Esophagus muscularis mucosa (tissue), 4 donors: ENCODE measurements at regions not wholly inside any gene's neighbourhood (a gene's known extent, or its start where the extent isn't known, plus 50 kb on each side); places are given as distances from the start of the nearest gene placed in this dataset.
"Not testable (repeated sequence)": the region's sequence is repeated elsewhere in the genome, so short reads cannot be mapped to it uniquely, and the experiment has no call there.

ENCODE experiments used
- DNase-seq: peaks from one replicate; pipeline ENCODE4 v3.0.0-alpha.2; 2017; ENCODE audit errors: extremely low spot score
- H3K27ac ChIP-seq, 4 donors: fragments of 200-600 bp; sonication (generic); replicated peaks in 1 of 4; 1 replicate in 3 of 4; 2 replicates in 1 of 4; pipeline ENCODE4 v1.5.1; 2016 to 2019; ENCODE audit warnings: mild to moderate bottlenecking in 1 of 4
- H3K27me3 ChIP-seq, 4 donors: fragments of 200-600 bp; sonication (generic); one replicate each; pipeline versions ENCODE4 v1.5.1 to v1.6.0; 2016 to 2019
- H3K36me3 ChIP-seq, 4 donors: fragments of 200-600 bp; sonication (generic); one replicate each; pipeline ENCODE4 v1.5.1; 2016 to 2019
- H3K4me1 ChIP-seq, 4 donors: fragments of 200-600 bp; sonication (generic); one replicate each; pipeline ENCODE4 v1.5.1; 2016 to 2019
- H3K4me3 ChIP-seq, 4 donors: fragments of 200-600 bp; sonication (generic); 1 replicate in 2 of 4; 2 replicates in 2 of 4; pipeline ENCODE4 v1.5.1; 2016 to 2019; ENCODE audit warnings: mild to moderate bottlenecking in 4 of 4, moderate library complexity in 1 of 4
- H3K9me3 ChIP-seq, 4 donors: fragments of 200-600 bp; sonication (generic); 1 replicate in 3 of 4; 2 replicates in 1 of 4; pipeline ENCODE4 v1.5.1; 2016 to 2019
- CTCF ChIP-seq, 3 experiments: fragments of 200-600 bp in 2 of 3; fragments of 450-650 bp in 1 of 3; sonication (generic) in 2 of 3; IDR thresholded peaks; one replicate each; pipeline ENCODE4 v1.5.1; 2017 to 2019; ENCODE audit warnings: antibody characterized with exemption in 3 of 3, mild to moderate bottlenecking in 2 of 3, moderate library complexity in 1 of 3
- EP300 ChIP-seq: sonication (generic); formaldehyde crosslinking; IDR thresholded peaks from one replicate; pipeline ENCODE4 v1.6.1; 2017; ENCODE audit warnings: antibody characterized with exemption
- POLR2A ChIP-seq: fragments of 450-650 bp; IDR thresholded peaks from one replicate; pipeline ENCODE4 v1.6.1; 2017; ENCODE audit warnings: antibody characterized with exemption, moderate library complexity, mild to moderate bottlenecking, low read depth
- POLR2AphosphoS5 ChIP-seq, 2 donors: sonication (generic); formaldehyde crosslinking; IDR thresholded peaks; one replicate each; pipeline ENCODE4 v1.6.1; 2017; ENCODE audit warnings: antibody characterized with exemption in 2 of 2
- whole genome bisulfite sequencing: methylation state at CpG from one replicate; pipeline ENCODE4 v1.1.5; 2018; 5-methylcytosine and 5-hydroxymethylcytosine counted together
- intact Hi-C: fragments of 100-400 bp; cut with DNase I; formaldehyde crosslinking; loops from one replicate; pipeline ENCODE4 v1.15.1; 2023

- 20% methylated on average over 3 of the region's 3 CpGs for WGBS
Measured at GRCh38 chr17:62226610-62227240, 153.6 kb upstream of the EFCAB3 start.

GRCh38 chr17:62223585-62223984 is 156.8 kb upstream of the EFCAB3 start:
- intact Hi-C loops, H3K9me3 ChIP-seq, H3K27ac ChIP-seq, H3K36me3 ChIP-seq, H3K27me3 ChIP-seq, H3K4me1 ChIP-seq, DNase-seq, H3K4me3 ChIP-seq: not testable (repeated sequence)
- WGBS, result 91% methylated on average over 1 of the region's 1 CpG

More at GRCh38 chr17:62226610-62227240, 153.6 kb upstream of the EFCAB3 start:
- H3K4me1 ChIP-seq, H3K36me3 ChIP-seq, H3K4me3 ChIP-seq, H3K27me3 ChIP-seq, H3K9me3 ChIP-seq, intact Hi-C loops, H3K27ac ChIP-seq, DNase-seq: not testable (repeated sequence)

GRCh38 chr17:62219221-62219899 is 154.3 kb upstream of the MED13 start:
- WGBS, result 74% methylated on average over 7 of the region's 7 CpGs
- H3K4me1 ChIP-seq, result no peaks in the 10 kb centered on the region
- H3K27me3 ChIP-seq, result no peaks in the 10 kb centered on the region
- no peaks in the 10 kb centered on the region for H3K36me3 ChIP-seq
- no peaks in the 10 kb centered on the region for H3K9me3 ChIP-seq
- H3K27ac ChIP-seq, result no peak overlapping the region
- no peak overlapping the region for H3K4me3 ChIP-seq
- no peak for TF ChIP-seq POLR2A
- intact Hi-C loops, result no loop called here
- DNase-seq, result no peak

GRCh38 chr17:62216847-62217246 is 151.8 kb upstream of the MED13 start:
- Histone ChIP-seq H3K4me3 (no peak overlapping the region), H3K36me3 (no peaks in the 10 kb centered on the region), H3K27ac (no peak overlapping the region), H3K4me1 (no peaks in the 10 kb centered on the region), H3K27me3 (no peaks in the 10 kb centered on the region), H3K9me3 (no peaks in the 10 kb centered on the region)
- TF ChIP-seq POLR2A (no peak), EP300 (no peak), POLR2AphosphoS5 (IDR thresholded peaks at IDR 0.05) (no peak), CTCF (IDR thresholded peaks at IDR 0.05) (no peak)
- WGBS, result 93% methylated on average over 8 of the region's 8 CpGs
- DNase-seq, result no peak
- intact Hi-C loops, result no loop called here

- intact Hi-C loops, H3K27ac ChIP-seq, H3K4me3 ChIP-seq, H3K27me3 ChIP-seq, H3K36me3 ChIP-seq, H3K4me1 ChIP-seq, DNase-seq, H3K9me3 ChIP-seq: not testable (repeated sequence)
- WGBS, result 91% methylated on average over 6 of the region's 6 CpGs
Measured at GRCh38 chr17:62215891-62216290, 150.8 kb upstream of the MED13 start.

- Histone ChIP-seq H3K27ac (no peak overlapping the region), H3K36me3 (no peaks in the 10 kb centered on the region), H3K4me1 (no peaks in the 10 kb centered on the region), H3K27me3 (no peaks in the 10 kb centered on the region), H3K4me3 (no peak overlapping the region), H3K9me3 (peaks cover 0 to 6% (median 0%) of the 10 kb centered on the region in 4 donors)
- peak; percentile 57 for DNase-seq
- no peak for TF ChIP-seq POLR2AphosphoS5 (IDR thresholded peaks at IDR 0.05)
- no peak for TF ChIP-seq EP300
- no peak for TF ChIP-seq CTCF (IDR thresholded peaks at IDR 0.05)
- no peak for TF ChIP-seq POLR2A
- 82% methylated on average over 4 of the region's 4 CpGs for WGBS
- intact Hi-C loops, result no loop called here
Measured at GRCh38 chr17:62206550-62206949, 141.5 kb upstream of the MED13 start.

- DNase-seq, H3K9me3 ChIP-seq, H3K4me3 ChIP-seq, intact Hi-C loops, H3K36me3 ChIP-seq, H3K27me3 ChIP-seq, H3K4me1 ChIP-seq, H3K27ac ChIP-seq: not testable (repeated sequence)
- 76% methylated on average over 7 of the region's 7 CpGs for WGBS
Measured at GRCh38 chr17:62197156-62197555, 132.1 kb upstream of the MED13 start.

- intact Hi-C loops, H3K4me3 ChIP-seq, H3K36me3 ChIP-seq, DNase-seq, H3K9me3 ChIP-seq, H3K4me1 ChIP-seq, H3K27ac ChIP-seq, H3K27me3 ChIP-seq: not testable (repeated sequence)
- WGBS, result 96% methylated on average over 3 of the region's 3 CpGs
Measured at GRCh38 chr17:62196587-62196986, 131.5 kb upstream of the MED13 start.
